Nephron progenitor cell (in vitro differentiated cells): ENCODE measurements at regions not wholly inside any gene's neighbourhood (a gene's known extent, or its start where the extent isn't known, plus 50 kb on each side); places are given as distances from the start of the nearest gene placed in this dataset.

Experiments used
- DNase-seq: peaks from one replicate; pipeline ENCODE4 v3.0.0; 2021
- H3K27ac Mint-ChIP-seq: 2 replicates; pipeline ENCODE4 v1.8.0; 2021; ENCODE audit warnings: mild to moderate bottlenecking, moderate library complexity, mixed read lengths
- H3K27me3 Mint-ChIP-seq: 2 replicates; pipeline ENCODE4 v1.8.0; 2021; ENCODE audit warnings: mild to moderate bottlenecking, low read depth, mixed read lengths; ENCODE audit not compliant: poor library complexity
- H3K36me3 Mint-ChIP-seq: 2 replicates; pipeline ENCODE4 v1.8.0; 2021; ENCODE audit warnings: low read depth, mixed read lengths
- H3K4me1 Mint-ChIP-seq: 2 replicates; pipeline ENCODE4 v1.8.0; 2021; ENCODE audit warnings: mixed read lengths
- H3K4me3 Mint-ChIP-seq: 2 replicates; pipeline ENCODE4 v1.8.0; 2021; ENCODE audit warnings: mild to moderate bottlenecking, moderate library complexity, mixed read lengths
- H3K9me3 Mint-ChIP-seq: 2 replicates; pipeline ENCODE4 v1.8.0; 2021; ENCODE audit warnings: mild to moderate bottlenecking, moderate library complexity, mixed read lengths
- CTCF ChIP-seq: fragments of 200-600 bp; sonication (generic); IDR thresholded peaks from 2 replicates; pipeline ENCODE4 v1.5.0; 2021; ENCODE audit warnings: antibody characterized with exemption

GRCh38 chr3:1026395-1026794 is 66.4 kb upstream of the CNTN6 start:
- no peak overlapping the region for H3K27ac Mint-ChIP-seq
- no peak overlapping the region for H3K4me3 Mint-ChIP-seq
- H3K4me1 Mint-ChIP-seq: no peaks in the 10 kb centered on the region
- peaks cover 3% of the 10 kb centered on the region for H3K27me3 Mint-ChIP-seq
- no peaks in the 10 kb centered on the region for H3K36me3 Mint-ChIP-seq
- DNase-seq: no peak
- H3K9me3 Mint-ChIP-seq: peaks cover 4% of the 10 kb centered on the region
- no peak for TF ChIP-seq CTCF

GRCh38 chr3:1036207-1036826 is 56.5 kb upstream of the CNTN6 start:
- TF ChIP-seq CTCF: no peak
- Mint-ChIP-seq H3K27ac (no peak overlapping the region), H3K4me3 (no peak overlapping the region), H3K27me3 (no peaks in the 10 kb centered on the region), H3K36me3 (no peaks in the 10 kb centered on the region), H3K4me1 (no peaks in the 10 kb centered on the region), H3K9me3 (peaks cover 7% of the 10 kb centered on the region)
- DNase-seq: no peak

GRCh38 chr3:1037631-1038030 is 55.2 kb upstream of the CNTN6 start:
- no peak for TF ChIP-seq CTCF
- Mint-ChIP-seq H3K9me3 (peaks cover 7% of the 10 kb centered on the region), H3K27me3 (no peaks in the 10 kb centered on the region), H3K4me3 (no peak overlapping the region), H3K36me3 (no peaks in the 10 kb centered on the region), H3K4me1 (no peaks in the 10 kb centered on the region), H3K27ac (no peak overlapping the region)
- DNase-seq: no peak
